Breast epithelium (tissue), 3 donors: ENCODE measurements at regions not wholly inside any gene's neighbourhood (a gene's known extent, or its start where the extent isn't known, plus 50 kb on each side); places are given as distances from the start of the nearest gene placed in this dataset.
"Not testable (repeated sequence)": the region's sequence is repeated elsewhere in the genome, so short reads cannot be mapped to it uniquely, and the experiment has no call there.

Experiments
- POLR2A ChIP-seq: fragments of 450-650 bp; IDR thresholded peaks from one replicate; pipeline ENCODE4 v1.6.1; 2016; ENCODE audit warnings: antibody characterized with exemption, mild to moderate bottlenecking, moderate library complexity
- TF ChIP-seq, protein P1 (sequence below), 3 donors: fragments of 450-650 bp; IDR thresholded peaks; one replicate each; pipeline ENCODE4 v1.5.1; 2016 to 2017; ENCODE audit warnings: antibody characterized with exemption in 3 of 3, mild to moderate bottlenecking in 3 of 3, moderate library complexity in 3 of 3

DNA sequence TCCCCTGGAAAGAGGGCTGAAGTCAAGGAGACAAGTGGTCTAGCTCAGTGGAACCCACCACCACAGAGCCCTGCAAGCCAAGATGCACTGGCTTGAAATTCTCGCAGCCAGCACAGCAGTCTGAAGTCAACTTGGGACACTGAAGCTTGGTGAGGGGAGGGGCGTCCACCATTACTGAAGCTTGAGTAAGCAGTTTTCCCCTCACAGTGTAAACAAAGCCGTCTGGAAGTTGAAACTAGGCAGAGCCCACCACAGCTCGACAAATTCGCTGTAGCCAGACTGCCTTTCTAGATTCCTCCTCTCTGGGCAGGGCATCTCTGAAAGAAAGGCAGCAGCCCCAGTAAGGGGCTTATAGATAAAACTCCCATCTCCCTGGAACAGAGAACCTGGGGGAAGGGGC is 87.3 kb upstream of the KITLG start:
- TF ChIP-seq, protein P1, sequence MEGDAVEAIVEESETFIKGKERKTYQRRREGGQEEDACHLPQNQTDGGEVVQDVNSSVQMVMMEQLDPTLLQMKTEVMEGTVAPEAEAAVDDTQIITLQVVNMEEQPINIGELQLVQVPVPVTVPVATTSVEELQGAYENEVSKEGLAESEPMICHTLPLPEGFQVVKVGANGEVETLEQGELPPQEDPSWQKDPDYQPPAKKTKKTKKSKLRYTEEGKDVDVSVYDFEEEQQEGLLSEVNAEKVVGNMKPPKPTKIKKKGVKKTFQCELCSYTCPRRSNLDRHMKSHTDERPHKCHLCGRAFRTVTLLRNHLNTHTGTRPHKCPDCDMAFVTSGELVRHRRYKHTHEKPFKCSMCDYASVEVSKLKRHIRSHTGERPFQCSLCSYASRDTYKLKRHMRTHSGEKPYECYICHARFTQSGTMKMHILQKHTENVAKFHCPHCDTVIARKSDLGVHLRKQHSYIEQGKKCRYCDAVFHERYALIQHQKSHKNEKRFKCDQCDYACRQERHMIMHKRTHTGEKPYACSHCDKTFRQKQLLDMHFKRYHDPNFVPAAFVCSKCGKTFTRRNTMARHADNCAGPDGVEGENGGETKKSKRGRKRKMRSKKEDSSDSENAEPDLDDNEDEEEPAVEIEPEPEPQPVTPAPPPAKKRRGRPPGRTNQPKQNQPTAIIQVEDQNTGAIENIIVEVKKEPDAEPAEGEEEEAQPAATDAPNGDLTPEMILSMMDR (IDR thresholded peaks at IDR 0.05), result not testable (repeated sequence)
- not testable (repeated sequence) for TF ChIP-seq POLR2A
